ENCODE measurements at regions not wholly inside any gene's neighbourhood (a gene's known extent, or its start where the extent isn't known, plus 50 kb on each side); places are given as distances from the start of the nearest gene placed in this dataset.

DNA sequence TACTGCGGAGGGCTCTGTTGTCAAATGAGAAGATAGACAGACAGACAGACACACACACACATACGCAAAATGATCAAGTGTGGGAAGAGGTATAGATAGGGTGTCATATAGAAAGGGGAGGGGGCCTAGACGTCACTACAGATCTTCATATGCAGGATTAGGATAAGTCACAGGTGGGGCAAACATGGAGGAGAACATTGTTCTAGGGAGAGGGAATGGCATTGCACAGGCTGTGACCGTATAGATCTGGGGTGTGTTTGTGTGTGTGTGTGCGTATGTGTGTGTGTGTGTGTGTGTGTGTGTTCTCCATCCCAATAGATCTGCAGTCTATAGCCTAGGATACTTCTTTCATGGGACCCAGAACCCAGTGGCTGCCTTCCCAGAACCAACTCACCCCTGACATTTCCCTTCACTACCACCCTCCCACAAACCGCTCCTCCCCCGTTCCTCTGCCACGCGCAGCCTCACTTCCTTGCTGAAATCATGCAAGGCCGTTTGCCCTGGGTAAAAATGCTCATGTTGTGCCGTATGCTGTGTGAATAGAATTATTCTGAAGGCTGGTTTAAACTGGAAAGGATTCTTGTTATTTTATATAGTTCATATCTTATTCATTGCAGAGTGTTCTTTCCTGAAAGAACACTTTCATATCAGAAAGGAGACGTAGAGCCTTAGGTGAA is 50.5 kb upstream of the CCL1 start:
- no peak for DNase-seq

DNA sequence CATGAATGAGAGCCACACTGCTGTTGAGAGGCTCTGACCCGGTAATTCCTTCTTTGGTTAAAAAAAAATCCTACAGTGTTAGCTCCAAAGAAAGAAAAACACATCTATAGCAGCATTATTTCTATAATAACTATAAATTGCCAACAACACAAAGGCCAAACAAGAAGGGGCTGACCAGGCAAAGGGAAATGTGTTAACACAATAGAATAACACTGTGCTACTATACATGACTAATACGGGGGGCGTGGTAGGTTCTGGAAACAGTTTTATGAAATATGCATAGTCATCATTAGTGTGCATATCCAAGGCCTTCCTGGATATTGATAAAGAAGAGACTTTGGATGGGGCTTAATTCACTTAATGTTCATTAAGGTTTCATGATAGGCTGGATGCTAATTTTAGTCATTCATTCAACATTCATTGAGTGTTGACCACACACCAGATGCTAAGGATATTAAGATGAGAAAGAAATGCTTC is 50.0 kb upstream of the CCL1 start:
- no peak for DNase-seq

All from right forelimb (tissue), 1 donor.